Suprapubic skin (tissue), 4 donors: ENCODE measurements at regions not wholly inside any gene's neighbourhood (a gene's known extent, or its start where the extent isn't known, plus 50 kb on each side); places are given as distances from the start of the nearest gene placed in this dataset.

ENCODE experiments used
- DNase-seq, 2 donors: peaks; one replicate each; pipeline ENCODE4 v3.0.0-alpha.2; 2019; ENCODE audit warnings: low spot score in 2 of 2
- H3K27ac ChIP-seq: fragments of 200-600 bp; sonication (generic); one replicate; pipeline ENCODE4 v1.5.1; 2019
- H3K27me3 ChIP-seq: fragments of 200-600 bp; sonication (generic); one replicate; pipeline ENCODE4 v1.5.1; 2019
- H3K36me3 ChIP-seq: fragments of 200-600 bp; sonication (generic); one replicate; pipeline ENCODE4 v1.5.1; 2019
- H3K4me1 ChIP-seq: fragments of 200-600 bp; sonication (generic); one replicate; pipeline ENCODE4 v1.5.1; 2019
- H3K4me3 ChIP-seq: fragments of 200-600 bp; sonication (generic); one replicate; pipeline ENCODE4 v1.5.1; 2019; ENCODE audit warnings: mild to moderate bottlenecking
- H3K9me3 ChIP-seq: fragments of 200-600 bp; sonication (generic); one replicate; pipeline ENCODE4 v1.5.1; 2019
- EP300 ChIP-seq: sonication (generic); formaldehyde crosslinking; IDR thresholded peaks from one replicate; pipeline ENCODE4 v1.6.1; 2017; ENCODE audit warnings: antibody characterized with exemption
- POLR2A ChIP-seq, 2 donors: fragments of 450-650 bp; IDR thresholded peaks; one replicate each; pipeline ENCODE4 v1.6.1; 2017; ENCODE audit warnings: antibody characterized with exemption in 2 of 2, mild to moderate bottlenecking in 2 of 2, moderate library complexity in 2 of 2
- POLR2AphosphoS5 ChIP-seq, 3 donors: sonication (generic); formaldehyde crosslinking; IDR thresholded peaks; one replicate each; pipeline ENCODE4 v1.6.1; 2017; ENCODE audit warnings: antibody characterized with exemption in 3 of 3
- WGBS: methylation state at CpG from one replicate; pipeline ENCODE4 v1.1.5; 2018; 5-methylcytosine and 5-hydroxymethylcytosine counted together
- TF ChIP-seq, protein P1 (sequence below), 2 donors: fragments of 200-600 bp in 1 of 2; fragments of 450-650 bp in 1 of 2; sonication (generic) in 1 of 2; IDR thresholded peaks; one replicate each; pipeline ENCODE4 v1.5.1; 2016 to 2019; ENCODE audit warnings: antibody characterized with exemption in 2 of 2, mild to moderate bottlenecking in 1 of 2, moderate library complexity in 1 of 2

- Histone ChIP-seq H3K4me1 (no peaks in the 10 kb centered on the region), H3K9me3 (no peaks in the 10 kb centered on the region), H3K27me3 (no peaks in the 10 kb centered on the region), H3K36me3 (no peaks in the 10 kb centered on the region), H3K27ac (no peak overlapping the region), H3K4me3 (no peak overlapping the region)
- no peak for DNase-seq
- TF ChIP-seq, protein P1, sequence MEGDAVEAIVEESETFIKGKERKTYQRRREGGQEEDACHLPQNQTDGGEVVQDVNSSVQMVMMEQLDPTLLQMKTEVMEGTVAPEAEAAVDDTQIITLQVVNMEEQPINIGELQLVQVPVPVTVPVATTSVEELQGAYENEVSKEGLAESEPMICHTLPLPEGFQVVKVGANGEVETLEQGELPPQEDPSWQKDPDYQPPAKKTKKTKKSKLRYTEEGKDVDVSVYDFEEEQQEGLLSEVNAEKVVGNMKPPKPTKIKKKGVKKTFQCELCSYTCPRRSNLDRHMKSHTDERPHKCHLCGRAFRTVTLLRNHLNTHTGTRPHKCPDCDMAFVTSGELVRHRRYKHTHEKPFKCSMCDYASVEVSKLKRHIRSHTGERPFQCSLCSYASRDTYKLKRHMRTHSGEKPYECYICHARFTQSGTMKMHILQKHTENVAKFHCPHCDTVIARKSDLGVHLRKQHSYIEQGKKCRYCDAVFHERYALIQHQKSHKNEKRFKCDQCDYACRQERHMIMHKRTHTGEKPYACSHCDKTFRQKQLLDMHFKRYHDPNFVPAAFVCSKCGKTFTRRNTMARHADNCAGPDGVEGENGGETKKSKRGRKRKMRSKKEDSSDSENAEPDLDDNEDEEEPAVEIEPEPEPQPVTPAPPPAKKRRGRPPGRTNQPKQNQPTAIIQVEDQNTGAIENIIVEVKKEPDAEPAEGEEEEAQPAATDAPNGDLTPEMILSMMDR (IDR thresholded peaks at IDR 0.05), result no peak
- TF ChIP-seq POLR2AphosphoS5 (IDR thresholded peaks at IDR 0.05), result no peak
- no peak for TF ChIP-seq POLR2A (IDR thresholded peaks at IDR 0.05)
- no peak for TF ChIP-seq EP300
- WGBS, result 95% methylated on average over 13 of the region's 26 CpGs
Measured at GRCh38 chr6:55950071-55950814, 74.9 kb upstream of the BMP5 start.

DNA sequence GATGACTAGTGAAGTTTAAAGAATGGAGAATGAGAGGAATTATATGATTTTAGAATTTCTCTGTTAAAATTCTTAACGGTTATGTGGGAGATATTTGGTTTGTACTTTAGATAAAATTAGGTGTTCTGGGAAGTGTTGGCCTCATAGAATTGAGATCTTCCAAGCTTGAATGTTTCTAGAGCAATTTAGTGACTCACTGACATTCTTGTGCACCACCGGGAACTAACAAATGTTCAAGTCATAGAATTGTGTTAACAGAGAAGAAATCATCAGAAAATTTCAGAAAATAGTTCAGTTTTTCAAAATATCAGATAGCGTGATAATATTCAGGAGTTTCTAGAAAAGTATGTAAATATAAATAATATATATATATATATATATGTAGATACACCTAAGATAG is 67.9 kb upstream of the BMP5 start:
- Histone ChIP-seq H3K4me1 (no peaks in the 10 kb centered on the region), H3K4me3 (no peak overlapping the region), H3K9me3 (no peaks in the 10 kb centered on the region), H3K27ac (no peak overlapping the region), H3K36me3 (no peaks in the 10 kb centered on the region), H3K27me3 (no peaks in the 10 kb centered on the region)
- DNase-seq, result no peak
- 66% methylated on average over 3 of the region's 3 CpGs for WGBS
- TF ChIP-seq POLR2A (IDR thresholded peaks at IDR 0.05) (no peak), POLR2AphosphoS5 (IDR thresholded peaks at IDR 0.05) (no peak), EP300 (no peak)
- TF ChIP-seq, protein P1 (IDR thresholded peaks at IDR 0.05), result no peak

GRCh38 chr6:55941702-55942101 is 66.3 kb upstream of the BMP5 start:
- H3K4me3 ChIP-seq, result no peak overlapping the region
- 88% methylated on average over 2 of the region's 2 CpGs for WGBS
- no peaks in the 10 kb centered on the region for H3K4me1 ChIP-seq
- H3K36me3 ChIP-seq, result no peaks in the 10 kb centered on the region
- no peak for DNase-seq
- no peak overlapping the region for H3K27ac ChIP-seq
- H3K27me3 ChIP-seq, result no peaks in the 10 kb centered on the region
- no peaks in the 10 kb centered on the region for H3K9me3 ChIP-seq
- TF ChIP-seq POLR2A (IDR thresholded peaks at IDR 0.05) (no peak), POLR2AphosphoS5 (IDR thresholded peaks at IDR 0.05) (no peak), EP300 (no peak)
- TF ChIP-seq, protein P1 (IDR thresholded peaks at IDR 0.05), result no peak

DNA sequence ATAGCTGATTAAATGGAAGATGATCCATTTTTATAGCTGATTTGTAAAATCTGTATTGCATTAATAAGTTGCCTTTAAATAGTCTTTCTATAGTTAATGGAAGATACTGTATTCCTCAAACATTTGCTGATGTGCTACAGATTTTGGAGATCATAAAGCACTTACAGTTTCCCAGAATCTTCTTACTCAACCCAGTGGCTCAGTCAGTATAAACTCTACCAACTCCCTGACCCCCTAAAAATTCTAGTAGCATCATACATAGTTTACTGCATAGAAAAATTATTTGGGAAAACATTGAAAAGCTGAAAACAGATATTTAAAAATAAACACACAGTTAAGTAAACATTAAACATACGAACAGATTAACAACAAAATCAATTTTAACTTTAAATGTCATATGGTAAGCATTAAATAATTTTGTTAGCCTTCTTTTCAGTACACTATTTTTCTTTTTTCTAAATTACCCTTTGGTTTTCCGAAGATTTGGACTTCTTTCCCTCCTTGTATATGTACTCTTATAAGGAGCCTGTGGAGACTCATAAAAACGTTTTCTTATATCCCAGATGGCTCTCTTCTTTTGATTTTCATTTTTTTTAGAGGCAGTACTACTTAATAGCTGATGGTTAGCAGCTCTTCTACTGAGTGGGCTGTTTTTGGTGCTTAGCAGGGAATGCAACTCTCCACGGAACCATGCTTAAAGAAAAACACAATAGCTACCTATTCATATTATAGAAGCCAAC is 62.7 kb upstream of the BMP5 start:
- Histone ChIP-seq H3K27me3 (no peaks in the 10 kb centered on the region), H3K9me3 (no peaks in the 10 kb centered on the region), H3K4me3 (no peak overlapping the region), H3K4me1 (no peaks in the 10 kb centered on the region), H3K27ac (no peak overlapping the region), H3K36me3 (no peaks in the 10 kb centered on the region)
- 64% methylated on average over 4 of the region's 4 CpGs for whole genome bisulfite sequencing
- TF ChIP-seq POLR2A (IDR thresholded peaks at IDR 0.05) (no peak), POLR2AphosphoS5 (IDR thresholded peaks at IDR 0.05) (no peak), EP300 (no peak)
- TF ChIP-seq, protein P1 (IDR thresholded peaks at IDR 0.05), result no peak
- no peak for DNase-seq

DNA sequence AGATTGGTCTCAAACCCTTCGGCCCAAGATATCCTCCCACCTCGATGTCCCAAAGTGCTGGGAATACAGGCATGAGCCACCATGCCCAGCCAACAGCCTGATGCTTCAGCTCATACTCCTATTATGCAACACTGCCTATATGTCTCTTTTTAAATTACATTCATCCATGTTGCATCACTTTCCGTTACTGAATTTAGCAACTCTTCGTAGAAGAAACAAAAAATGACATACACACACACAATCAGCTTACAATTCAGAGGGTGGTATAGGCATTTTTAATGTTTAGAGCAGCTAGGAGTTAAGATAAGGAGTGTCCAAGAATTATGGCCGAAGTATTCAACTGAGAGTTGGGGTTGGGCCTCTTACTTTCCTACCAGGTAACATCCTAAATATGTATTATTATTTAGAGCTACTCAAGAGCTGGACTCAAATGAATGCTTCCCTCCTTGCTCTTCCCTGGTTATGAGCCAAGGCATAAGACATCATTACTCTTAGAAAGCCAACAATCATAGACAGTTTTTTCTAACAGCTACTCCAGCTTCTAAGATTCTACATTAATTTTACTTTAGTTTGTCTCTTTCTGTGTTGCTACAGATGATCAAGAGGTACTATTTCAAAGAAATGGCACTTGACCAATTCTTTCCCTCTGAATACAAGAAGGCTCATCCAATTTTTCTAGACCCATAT is 62.0 kb upstream of the BMP5 start:
- Histone ChIP-seq H3K36me3 (no peaks in the 10 kb centered on the region), H3K9me3 (no peaks in the 10 kb centered on the region), H3K27me3 (no peaks in the 10 kb centered on the region), H3K27ac (no peak overlapping the region), H3K4me3 (no peak overlapping the region), H3K4me1 (no peaks in the 10 kb centered on the region)
- DNase-seq, result no peak
- TF ChIP-seq POLR2A (IDR thresholded peaks at IDR 0.05), result no peak
- TF ChIP-seq, protein P1 (IDR thresholded peaks at IDR 0.05), result no peak
- no peak for TF ChIP-seq POLR2AphosphoS5 (IDR thresholded peaks at IDR 0.05)
- TF ChIP-seq EP300, result no peak
- WGBS, result 86% methylated on average over 5 of the region's 5 CpGs
